Choroid plexus epithelial cell (primary cell): ENCODE measurements at regions not wholly inside any gene's neighbourhood (a gene's known extent, or its start where the extent isn't known, plus 50 kb on each side); places are given as distances from the start of the nearest gene placed in this dataset.

Experiments used
- DNase-seq: peaks from one replicate; pipeline ENCODE4 v3.0.0-alpha.2; 2010; ENCODE audit warnings: low read depth
- H3K4me3 ChIP-seq: 2 replicates; pipeline ENCODE4 v1.5.1; 2011; ENCODE audit warnings: low read depth, mild to moderate bottlenecking, control low read depth, low read length, moderate library complexity
- TF ChIP-seq, protein P1 (sequence below): conservative IDR thresholded peaks from 2 replicates; pipeline ENCODE4 v1.5.1; 2011; ENCODE audit warnings: low read depth, mild to moderate bottlenecking, control low read depth, inconsistent platforms, low read length, moderate library complexity

GRCh38 chr4:111854494-111855087, 290.7 kb upstream of the FAM241A start:
- peak; percentile 64 for DNase-seq
- TF ChIP-seq, protein P1, sequence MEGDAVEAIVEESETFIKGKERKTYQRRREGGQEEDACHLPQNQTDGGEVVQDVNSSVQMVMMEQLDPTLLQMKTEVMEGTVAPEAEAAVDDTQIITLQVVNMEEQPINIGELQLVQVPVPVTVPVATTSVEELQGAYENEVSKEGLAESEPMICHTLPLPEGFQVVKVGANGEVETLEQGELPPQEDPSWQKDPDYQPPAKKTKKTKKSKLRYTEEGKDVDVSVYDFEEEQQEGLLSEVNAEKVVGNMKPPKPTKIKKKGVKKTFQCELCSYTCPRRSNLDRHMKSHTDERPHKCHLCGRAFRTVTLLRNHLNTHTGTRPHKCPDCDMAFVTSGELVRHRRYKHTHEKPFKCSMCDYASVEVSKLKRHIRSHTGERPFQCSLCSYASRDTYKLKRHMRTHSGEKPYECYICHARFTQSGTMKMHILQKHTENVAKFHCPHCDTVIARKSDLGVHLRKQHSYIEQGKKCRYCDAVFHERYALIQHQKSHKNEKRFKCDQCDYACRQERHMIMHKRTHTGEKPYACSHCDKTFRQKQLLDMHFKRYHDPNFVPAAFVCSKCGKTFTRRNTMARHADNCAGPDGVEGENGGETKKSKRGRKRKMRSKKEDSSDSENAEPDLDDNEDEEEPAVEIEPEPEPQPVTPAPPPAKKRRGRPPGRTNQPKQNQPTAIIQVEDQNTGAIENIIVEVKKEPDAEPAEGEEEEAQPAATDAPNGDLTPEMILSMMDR = peak; percentile 66
- no peak overlapping the region for H3K4me3 ChIP-seq

DNA sequence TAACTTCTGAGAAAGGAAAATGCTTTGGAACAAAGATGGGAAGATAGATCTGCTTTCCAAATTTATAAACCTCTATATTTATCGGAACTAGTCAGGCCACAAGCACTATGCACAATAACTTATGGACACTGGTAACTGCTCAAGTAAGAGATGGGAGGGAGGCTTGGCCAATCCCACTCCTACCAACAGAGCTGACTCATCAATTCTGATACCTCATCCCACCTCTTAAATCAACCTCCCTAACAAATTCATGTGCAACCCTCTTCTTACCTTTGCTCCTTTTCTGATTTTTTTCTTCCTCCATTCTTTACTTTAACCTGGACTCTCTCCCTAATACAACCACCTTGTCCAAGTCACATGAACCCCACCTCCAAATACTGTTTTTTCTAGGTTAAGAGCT, 289.9 kb upstream of the FAM241A start:
- no peak overlapping the region for H3K4me3 ChIP-seq
- DNase-seq = no peak
- TF ChIP-seq, protein P1 = no peak

DNA sequence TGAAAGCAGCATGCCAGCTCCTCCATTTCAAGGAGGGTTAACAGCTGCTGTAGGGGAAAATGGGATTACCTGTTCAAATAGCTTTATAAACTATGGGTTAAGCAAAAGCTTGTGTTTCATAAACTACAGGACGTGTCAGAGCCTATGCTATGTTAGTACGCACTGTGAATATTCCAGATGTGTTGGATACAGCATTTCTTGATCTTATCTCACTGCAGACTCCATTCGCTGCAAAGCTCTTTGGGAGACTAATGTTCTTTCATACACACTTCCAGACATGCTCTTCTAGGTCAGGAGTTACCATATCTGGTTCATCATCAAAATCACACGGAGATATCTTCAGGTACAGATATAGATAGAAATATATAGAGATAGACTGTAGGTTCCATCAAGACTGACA, 281.2 kb upstream of the FAM241A start:
- TF ChIP-seq, protein P1 = no peak
- DNase-seq = no peak
- no peak overlapping the region for H3K4me3 ChIP-seq

GRCh38 chr4:111869339-111869738, 275.9 kb upstream of the FAM241A start:
- no peak overlapping the region for H3K4me3 ChIP-seq
- no peak for DNase-seq
- TF ChIP-seq, protein P1 = no peak

DNA sequence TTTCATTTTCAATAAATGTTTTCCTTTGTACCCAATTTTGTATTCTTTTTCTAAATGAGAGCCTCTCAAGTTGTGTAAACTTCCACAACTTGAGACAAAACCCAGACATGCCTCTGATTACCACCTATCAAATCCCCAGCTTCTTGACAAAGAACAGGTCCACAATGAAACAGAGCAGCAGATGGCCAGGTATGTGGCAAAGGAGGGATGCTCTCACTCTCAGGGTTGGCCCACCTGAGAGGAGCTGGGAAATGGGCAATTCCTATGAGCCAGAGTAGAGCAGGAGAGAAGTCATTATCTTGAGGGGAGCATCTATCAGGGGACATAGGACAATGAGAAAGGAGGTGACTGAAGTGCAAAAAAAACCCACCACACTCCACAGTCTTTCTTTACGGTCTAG, 273.5 kb upstream of the FAM241A start:
- DNase-seq = no peak
- TF ChIP-seq, protein P1 = no peak
- no peak overlapping the region for H3K4me3 ChIP-seq

- H3K4me3 ChIP-seq = no peak overlapping the region
- TF ChIP-seq, protein P1 = no peak
- no peak for DNase-seq
Measured at GRCh38 chr4:111873801-111874200, 271.5 kb upstream of the FAM241A start.

DNA sequence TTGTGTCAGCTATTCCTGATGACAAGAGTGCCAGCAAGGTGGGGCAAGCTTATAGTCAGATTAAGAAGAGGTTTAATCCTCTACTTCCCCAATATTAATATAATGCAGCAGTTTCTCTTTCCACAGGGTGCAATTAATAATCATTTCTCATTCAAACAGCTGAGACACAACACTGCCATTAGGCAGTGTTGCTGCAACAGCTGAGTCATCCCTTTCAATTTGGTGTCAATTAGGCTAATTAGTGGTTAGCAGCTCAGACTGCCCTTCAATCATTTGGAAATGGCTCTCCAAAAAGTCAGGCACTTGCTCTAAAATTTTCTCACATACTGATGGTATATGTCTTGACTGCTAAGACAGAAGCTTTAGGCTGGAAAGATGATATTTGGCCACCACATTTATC, 265.7 kb upstream of the FAM241A start:
- TF ChIP-seq, protein P1 = no peak
- H3K4me3 ChIP-seq = no peak overlapping the region
- DNase-seq = no peak
